Uterus (tissue), 2 donors: ENCODE measurements at regions not wholly inside any gene's neighbourhood (a gene's known extent, or its start where the extent isn't known, plus 50 kb on each side); places are given as distances from the start of the nearest gene placed in this dataset.

Experiments
- CTCF ChIP-seq, 4 experiments: fragments of 200-600 bp in 2 of 4; fragments of 450-650 bp in 2 of 4; sonication (generic) in 2 of 4; IDR thresholded peaks; one replicate each; pipeline ENCODE4 v1.5.1; 2016 to 2019; ENCODE audit warnings: antibody characterized with exemption in 4 of 4, mild to moderate bottlenecking in 2 of 4, moderate library complexity in 1 of 4
- POLR2A ChIP-seq, 2 donors: fragments of 450-650 bp; IDR thresholded peaks; one replicate each; pipeline ENCODE4 v1.6.1; 2016; ENCODE audit warnings: antibody characterized with exemption in 2 of 2, mild to moderate bottlenecking in 1 of 2, moderate library complexity in 1 of 2

- TF ChIP-seq CTCF (IDR thresholded peaks at IDR 0.05), result no peak
- no peak for TF ChIP-seq POLR2A (IDR thresholded peaks at IDR 0.05)
Measured at GRCh38 chr14:85336817-85337216, 193.1 kb upstream of the FLRT2 start.
